Breast epithelium (tissue), 4 donors: ENCODE measurements at regions not wholly inside any gene's neighbourhood (a gene's known extent, or its start where the extent isn't known, plus 50 kb on each side); places are given as distances from the start of the nearest gene placed in this dataset.

Experiments
- DNase-seq, 2 donors: peaks; one replicate each; pipeline ENCODE4 v3.0.0-alpha.2; 2019; ENCODE audit warnings: low spot score in 2 of 2
- H3K27ac ChIP-seq, 2 donors: fragments of 200-600 bp; sonication (generic) in 1 of 2; one replicate each; pipeline ENCODE4 v1.5.1; 2016 to 2019; ENCODE audit warnings: mild to moderate bottlenecking in 1 of 2
- H3K27me3 ChIP-seq, 2 donors: fragments of 200-600 bp; sonication (generic) in 1 of 2; one replicate each; pipeline versions ENCODE4 v1.5.1 to v1.6.0; 2017 to 2019; ENCODE audit warnings: control low read depth in 1 of 2, mild to moderate bottlenecking in 1 of 2
- H3K36me3 ChIP-seq: fragments of 200-600 bp; one replicate; pipeline ENCODE4 v1.5.1; 2019
- H3K4me1 ChIP-seq, 2 donors: fragments of 200-600 bp; sonication (generic); one replicate each; pipeline ENCODE4 v1.5.1; 2016 to 2019; ENCODE audit warnings: control low read depth in 1 of 2
- H3K4me3 ChIP-seq, 3 donors: fragments of 200-600 bp; sonication (generic); 1 replicate in 2 of 3; 2 replicates in 1 of 3; pipeline ENCODE4 v1.5.1; 2016 to 2019; ENCODE audit warnings: mild to moderate bottlenecking in 3 of 3, moderate library complexity in 2 of 3
- H3K9me3 ChIP-seq, 2 donors: fragments of 200-600 bp; sonication (generic) in 1 of 2; one replicate each; pipeline ENCODE4 v1.5.1; 2016 to 2019; ENCODE audit warnings: control low read depth in 1 of 2
- CTCF ChIP-seq, 3 donors: fragments of 450-650 bp; IDR thresholded peaks; one replicate each; pipeline ENCODE4 v1.5.1; 2016 to 2017; ENCODE audit warnings: antibody characterized with exemption in 3 of 3, mild to moderate bottlenecking in 3 of 3, moderate library complexity in 3 of 3
- POLR2A ChIP-seq: fragments of 450-650 bp; IDR thresholded peaks from one replicate; pipeline ENCODE4 v1.6.1; 2016; ENCODE audit warnings: antibody characterized with exemption, mild to moderate bottlenecking, moderate library complexity
- POLR2AphosphoS5 ChIP-seq, 3 donors: sonication (generic); formaldehyde crosslinking; IDR thresholded peaks; one replicate each; pipeline ENCODE4 v1.6.1; 2017; ENCODE audit warnings: antibody characterized with exemption in 3 of 3
- intact Hi-C: fragments of 100-400 bp; cut with DNase I; formaldehyde crosslinking; loops from one replicate; pipeline ENCODE4 v1.15.1; 2023; ENCODE audit warnings: low total_unique reads

- DNase-seq, result no peak
- intact Hi-C loops, result no loop called here
- Histone ChIP-seq H3K4me1 (no peaks in the 10 kb centered on the region), H3K27ac (no peak overlapping the region), H3K27me3 (no peaks in the 10 kb centered on the region), H3K36me3 (no peaks in the 10 kb centered on the region), H3K4me3 (no peak overlapping the region), H3K9me3 (no peaks in the 10 kb centered on the region)
- TF ChIP-seq CTCF (IDR thresholded peaks at IDR 0.05), result no peak
Measured at GRCh38 chr2:155518094-155518493, 814.4 kb downstream of the NR4A2 start.

- H3K9me3 ChIP-seq, result no peaks in the 10 kb centered on the region
Measured at GRCh38 chr2:155517362-155517761, 815.2 kb downstream of the NR4A2 start.

GRCh38 chr2:155513248-155513647, 814.8 kb downstream of the KCNJ3 start:
- intact Hi-C loops, result no loop called here
- no peak for TF ChIP-seq CTCF (IDR thresholded peaks at IDR 0.05)
- TF ChIP-seq POLR2AphosphoS5 (IDR thresholded peaks at IDR 0.05), result no peak
- TF ChIP-seq POLR2A, result no peak

More at GRCh38 chr2:155517362-155517761, 815.2 kb downstream of the NR4A2 start:
- DNase-seq, result no peak
- no peak for TF ChIP-seq CTCF (IDR thresholded peaks at IDR 0.05)
- TF ChIP-seq POLR2A, result no peak
- TF ChIP-seq POLR2AphosphoS5 (IDR thresholded peaks at IDR 0.05), result no peak
- Histone ChIP-seq H3K4me1 (no peaks in the 10 kb centered on the region), H3K27me3 (no peaks in the 10 kb centered on the region), H3K4me3 (no peak overlapping the region), H3K27ac (no peak overlapping the region), H3K36me3 (no peaks in the 10 kb centered on the region)
- intact Hi-C loops, result no loop called here

GRCh38 chr2:155502766-155503165, 804.3 kb downstream of the KCNJ3 start:
- H3K27ac ChIP-seq, result no peak overlapping the region
- no peaks in the 10 kb centered on the region for H3K9me3 ChIP-seq
- intact Hi-C loops, result no loop called here
- H3K27me3 ChIP-seq, result no peaks in the 10 kb centered on the region
- H3K4me1 ChIP-seq, result no peaks in the 10 kb centered on the region
- no peak overlapping the region for H3K4me3 ChIP-seq
- no peaks in the 10 kb centered on the region for H3K36me3 ChIP-seq
- no peak for DNase-seq
- TF ChIP-seq POLR2AphosphoS5 (IDR thresholded peaks at IDR 0.05), result no peak
- TF ChIP-seq POLR2A, result no peak
- TF ChIP-seq CTCF (IDR thresholded peaks at IDR 0.05), result no peak

More at GRCh38 chr2:155513248-155513647, 814.8 kb downstream of the KCNJ3 start:
- Histone ChIP-seq H3K4me3 (no peak overlapping the region), H3K4me1 (no peaks in the 10 kb centered on the region), H3K27me3 (no peaks in the 10 kb centered on the region), H3K9me3 (no peaks in the 10 kb centered on the region), H3K27ac (no peak overlapping the region), H3K36me3 (no peaks in the 10 kb centered on the region)
- DNase-seq, result no peak

- no peak for DNase-seq
- Histone ChIP-seq H3K4me3 (no peak overlapping the region), H3K27me3 (no peaks in the 10 kb centered on the region), H3K9me3 (no peaks in the 10 kb centered on the region), H3K4me1 (no peaks in the 10 kb centered on the region), H3K27ac (no peak overlapping the region), H3K36me3 (no peaks in the 10 kb centered on the region)
- no peak for TF ChIP-seq CTCF (IDR thresholded peaks at IDR 0.05)
- TF ChIP-seq POLR2A, result no peak
- no peak for TF ChIP-seq POLR2AphosphoS5 (IDR thresholded peaks at IDR 0.05)
- intact Hi-C loops, result no loop called here
Measured at GRCh38 chr2:155498106-155498505, 799.6 kb downstream of the KCNJ3 start.
